GM12874 (cell line): ENCODE measurements at regions not wholly inside any gene's neighbourhood (a gene's known extent, or its start where the extent isn't known, plus 50 kb on each side); places are given as distances from the start of the nearest gene placed in this dataset.

Experiments
- CTCF ChIP-seq: IDR thresholded peaks from 2 replicates; pipeline ENCODE4 v1.5.1; 2011; ENCODE audit warnings: low read depth, mild to moderate bottlenecking, control low read depth, low read length, moderate library complexity; ENCODE audit not compliant: insufficient read depth

DNA sequence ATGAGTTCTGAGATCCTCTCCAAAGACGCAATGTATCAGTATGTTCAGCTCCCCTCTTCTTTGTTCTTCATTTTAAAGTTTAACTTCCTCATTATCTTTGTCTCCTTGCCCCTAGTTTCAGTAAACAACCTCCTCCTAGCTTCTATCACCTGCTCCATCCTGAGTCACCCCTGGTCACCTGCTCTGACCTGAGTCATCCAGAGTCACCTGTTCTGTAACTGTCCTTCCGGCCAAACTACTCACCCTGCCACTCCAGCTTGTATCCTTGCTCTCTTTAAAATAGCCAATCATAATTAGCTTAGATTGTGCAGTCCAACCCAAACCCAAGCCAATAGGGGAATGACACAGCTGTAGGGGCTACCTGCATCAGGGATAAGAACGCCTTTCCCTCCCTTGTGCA lies 332.0 kb downstream of the OLFM3 start:
- TF ChIP-seq CTCF: no peak

GRCh38 chr1:101667761-101668160 lies 329.0 kb downstream of the OLFM3 start:
- no peak for TF ChIP-seq CTCF

GRCh38 chr1:101683136-101683535 lies 313.6 kb downstream of the OLFM3 start:
- no peak for TF ChIP-seq CTCF

- no peak for TF ChIP-seq CTCF
Measured at GRCh38 chr1:101683561-101683960, 313.2 kb downstream of the OLFM3 start.

- TF ChIP-seq CTCF: no peak
Measured at GRCh38 chr1:101697072-101697471, 299.7 kb downstream of the OLFM3 start.

DNA sequence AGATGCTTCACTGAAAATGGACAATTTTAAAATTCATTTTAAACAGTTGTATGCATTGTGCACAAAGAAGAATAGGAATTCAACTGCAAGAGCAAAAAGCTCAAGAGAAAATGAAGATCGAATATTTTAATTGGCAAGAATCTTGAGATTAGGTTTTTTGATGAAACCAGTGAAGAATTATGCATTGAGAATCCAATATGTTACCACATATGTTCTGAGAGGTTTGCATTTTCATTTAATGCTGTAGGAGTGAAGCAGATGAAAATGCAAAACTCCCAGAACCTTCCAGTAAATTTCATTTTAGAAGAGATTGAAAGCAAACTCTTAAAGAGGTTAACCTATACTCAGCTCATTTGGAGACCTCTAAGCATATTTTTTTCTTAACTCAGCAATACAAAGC lies 298.0 kb downstream of the OLFM3 start:
- TF ChIP-seq CTCF: no peak

DNA sequence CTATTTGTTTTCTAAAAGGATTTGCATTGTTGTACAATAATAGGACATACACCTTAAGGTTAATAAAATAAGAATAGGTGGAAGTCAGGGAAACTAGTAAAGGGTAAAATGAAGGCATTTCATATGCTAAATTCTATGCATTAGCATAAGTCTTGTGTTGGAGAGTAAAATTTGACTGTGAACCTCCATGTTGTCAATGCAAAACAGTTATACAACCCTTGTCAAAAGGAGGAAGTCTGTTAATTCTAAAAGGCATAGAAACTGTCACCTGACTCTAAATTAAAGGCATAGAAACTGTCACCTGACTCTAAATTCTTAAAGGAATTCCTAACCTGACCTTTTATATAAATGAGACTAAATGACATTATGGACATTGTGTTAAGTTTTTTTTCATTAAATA lies 291.8 kb downstream of the OLFM3 start:
- TF ChIP-seq CTCF: no peak

GRCh38 chr1:101706366-101706765 lies 290.4 kb downstream of the OLFM3 start:
- no peak for TF ChIP-seq CTCF
